A673 (cell line): ENCODE measurements at regions not wholly inside any gene's neighbourhood (a gene's known extent, or its start where the extent isn't known, plus 50 kb on each side); places are given as distances from the start of the nearest gene placed in this dataset.

Experiments used
- EZH2 ChIP-seq: fragments of 200-600 bp; sonication (generic); IDR thresholded peaks from 2 replicates; pipeline ENCODE4 v1.6.1; 2017; ENCODE audit warnings: borderline replicate concordance, low read depth, mild to moderate bottlenecking, mixed read lengths, antibody characterized with exemption, low read length; ENCODE audit not compliant: poor library complexity, severe bottlenecking
- TF ChIP-seq, protein P1 (sequence below): fragments of 300-800, 200-600 bp; sonication (generic); conservative IDR thresholded peaks from 2 replicates; pipeline ENCODE4 v1.5.1; 2017; ENCODE audit warnings: low read depth, mild to moderate bottlenecking, antibody characterized with exemption, low read length, moderate library complexity, mixed read lengths

DNA sequence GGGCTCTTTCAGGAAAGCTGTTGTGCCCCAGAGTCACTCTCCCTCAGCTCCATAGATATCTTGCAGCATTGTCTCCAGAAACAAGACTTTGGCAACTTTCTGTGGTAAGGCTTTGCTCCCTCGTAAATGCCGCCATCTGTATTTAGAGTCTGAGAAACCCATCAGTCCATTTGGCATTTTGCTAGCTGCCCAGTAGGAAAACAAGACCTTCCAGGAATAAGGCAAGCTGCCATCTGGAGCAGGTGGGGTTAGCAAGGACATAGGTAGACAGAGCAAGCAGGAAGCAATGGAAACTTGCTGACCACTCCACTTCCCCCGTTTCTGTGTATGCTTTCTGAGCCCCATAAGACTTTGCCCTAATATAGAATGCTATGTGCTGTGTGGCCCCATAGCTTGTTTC lies 131.9 kb downstream of the SPATA19 start:
- TF ChIP-seq, protein P1, sequence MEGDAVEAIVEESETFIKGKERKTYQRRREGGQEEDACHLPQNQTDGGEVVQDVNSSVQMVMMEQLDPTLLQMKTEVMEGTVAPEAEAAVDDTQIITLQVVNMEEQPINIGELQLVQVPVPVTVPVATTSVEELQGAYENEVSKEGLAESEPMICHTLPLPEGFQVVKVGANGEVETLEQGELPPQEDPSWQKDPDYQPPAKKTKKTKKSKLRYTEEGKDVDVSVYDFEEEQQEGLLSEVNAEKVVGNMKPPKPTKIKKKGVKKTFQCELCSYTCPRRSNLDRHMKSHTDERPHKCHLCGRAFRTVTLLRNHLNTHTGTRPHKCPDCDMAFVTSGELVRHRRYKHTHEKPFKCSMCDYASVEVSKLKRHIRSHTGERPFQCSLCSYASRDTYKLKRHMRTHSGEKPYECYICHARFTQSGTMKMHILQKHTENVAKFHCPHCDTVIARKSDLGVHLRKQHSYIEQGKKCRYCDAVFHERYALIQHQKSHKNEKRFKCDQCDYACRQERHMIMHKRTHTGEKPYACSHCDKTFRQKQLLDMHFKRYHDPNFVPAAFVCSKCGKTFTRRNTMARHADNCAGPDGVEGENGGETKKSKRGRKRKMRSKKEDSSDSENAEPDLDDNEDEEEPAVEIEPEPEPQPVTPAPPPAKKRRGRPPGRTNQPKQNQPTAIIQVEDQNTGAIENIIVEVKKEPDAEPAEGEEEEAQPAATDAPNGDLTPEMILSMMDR: no peak
- no peak for TF ChIP-seq EZH2
